ENCODE measurements at regions not wholly inside any gene's neighbourhood (a gene's known extent, or its start where the extent isn't known, plus 50 kb on each side); places are given as distances from the start of the nearest gene placed in this dataset.

GRCh38 chr2:11022591-11023273 lies 111.0 kb downstream of the KCNF1 start:
- Histone ChIP-seq H3K9ac (ENCODE audit: low read depth, low read length, poor library complexity, severe bottlenecking) (no peak overlapping the region), H3K27me3 (ENCODE audit: insufficient read depth, low read length, poor library complexity, severe bottlenecking) (no peaks in the 10 kb centered on the region), H3F3A (ENCODE audit: low read depth) (no peaks in the 10 kb centered on the region), H4K20me1 (ENCODE audit: insufficient read depth, low read length, poor library complexity, severe bottlenecking) (no peaks in the 10 kb centered on the region), H3K9me3 (ENCODE audit: insufficient read depth, low read depth, low read length) (no peaks in the 10 kb centered on the region), H3K4me1 (ENCODE audit: insufficient read depth, low read length, poor library complexity, severe bottlenecking) (no peaks in the 10 kb centered on the region), H3K4me3 (ENCODE audit: low read length, poor library complexity, severe bottlenecking) (no peak overlapping the region), H3K36me3 (ENCODE audit: insufficient read depth, low read length) (no peaks in the 10 kb centered on the region), H3K4me2 (ENCODE audit: low read depth, low read length, poor library complexity, severe bottlenecking) (no peak overlapping the region), H3K9me2 (replicated peaks; ENCODE audit: low read depth, low read length) (no peaks in the 10 kb centered on the region), H2AFZ (ENCODE audit: low read length) (no peak overlapping the region), H3K79me2 (ENCODE audit: insufficient read depth, low read length) (no peaks in the 10 kb centered on the region)
- TF ChIP-seq EZH2phosphoT487 (IDR thresholded peaks at IDR 0.05; ENCODE audit: borderline replicate concordance): no peak
- TF ChIP-seq CTCF (conservative IDR thresholded peaks at IDR 0.05; ENCODE audit: low read length): no peak

- Histone ChIP-seq H3K4me2 (ENCODE audit: low read depth, low read length, poor library complexity, severe bottlenecking) (no peak overlapping the region), H2AFZ (ENCODE audit: low read length) (no peak overlapping the region), H3K79me2 (ENCODE audit: insufficient read depth, low read length) (no peaks in the 10 kb centered on the region), H3K27me3 (ENCODE audit: insufficient read depth, low read length, poor library complexity, severe bottlenecking) (no peaks in the 10 kb centered on the region), H3K4me1 (ENCODE audit: insufficient read depth, low read length, poor library complexity, severe bottlenecking) (no peaks in the 10 kb centered on the region), H3K9me2 (replicated peaks; ENCODE audit: low read depth, low read length) (no peaks in the 10 kb centered on the region), H4K20me1 (ENCODE audit: insufficient read depth, low read length, poor library complexity, severe bottlenecking) (no peaks in the 10 kb centered on the region), H3F3A (ENCODE audit: low read depth) (no peaks in the 10 kb centered on the region), H3K4me3 (ENCODE audit: low read length, poor library complexity, severe bottlenecking) (no peak overlapping the region), H3K9ac (ENCODE audit: low read depth, low read length, poor library complexity, severe bottlenecking) (no peak overlapping the region), H3K36me3 (ENCODE audit: insufficient read depth, low read length) (no peaks in the 10 kb centered on the region), H3K9me3 (ENCODE audit: insufficient read depth, low read depth, low read length) (no peaks in the 10 kb centered on the region)
- TF ChIP-seq EZH2phosphoT487 (IDR thresholded peaks at IDR 0.05; ENCODE audit: borderline replicate concordance): no peak
- no peak for TF ChIP-seq CTCF (conservative IDR thresholded peaks at IDR 0.05; ENCODE audit: low read length)
These were observed 111.9 kb downstream of the KCNF1 start for GRCh38 chr2:11023326-11024258.

GRCh38 chr2:11024259-11024645 lies 112.5 kb downstream of the KCNF1 start:
- H3K9me2 ChIP-seq (replicated peaks; ENCODE audit: low read depth, low read length): no peaks in the 10 kb centered on the region
- H3K4me2 ChIP-seq (ENCODE audit: low read depth, low read length, poor library complexity, severe bottlenecking): no peak overlapping the region
- H3K36me3 ChIP-seq (ENCODE audit: insufficient read depth, low read length): no peaks in the 10 kb centered on the region
- H3K9ac ChIP-seq (ENCODE audit: low read depth, low read length, poor library complexity, severe bottlenecking): no peak overlapping the region
- H3K4me3 ChIP-seq (ENCODE audit: low read length, poor library complexity, severe bottlenecking): no peak overlapping the region
- no peaks in the 10 kb centered on the region for H3K79me2 ChIP-seq (ENCODE audit: insufficient read depth, low read length)
- H3F3A ChIP-seq (ENCODE audit: low read depth): no peaks in the 10 kb centered on the region
- H3K27me3 ChIP-seq (ENCODE audit: insufficient read depth, low read length, poor library complexity, severe bottlenecking): no peaks in the 10 kb centered on the region
- TF ChIP-seq EZH2phosphoT487 (IDR thresholded peaks at IDR 0.05; ENCODE audit: borderline replicate concordance) (no peak), CTCF (conservative IDR thresholded peaks at IDR 0.05; ENCODE audit: low read length) (no peak)
- H3K4me1 ChIP-seq (ENCODE audit: insufficient read depth, low read length, poor library complexity, severe bottlenecking): no peaks in the 10 kb centered on the region
- no peaks in the 10 kb centered on the region for H4K20me1 ChIP-seq (ENCODE audit: insufficient read depth, low read length, poor library complexity, severe bottlenecking)
- H2AFZ ChIP-seq (ENCODE audit: low read length): no peak overlapping the region
- no peaks in the 10 kb centered on the region for H3K9me3 ChIP-seq (ENCODE audit: insufficient read depth, low read depth, low read length)
